ENCODE measurements at regions not wholly inside any gene's neighbourhood (a gene's known extent, or its start where the extent isn't known, plus 50 kb on each side); places are given as distances from the start of the nearest gene placed in this dataset.

DNA sequence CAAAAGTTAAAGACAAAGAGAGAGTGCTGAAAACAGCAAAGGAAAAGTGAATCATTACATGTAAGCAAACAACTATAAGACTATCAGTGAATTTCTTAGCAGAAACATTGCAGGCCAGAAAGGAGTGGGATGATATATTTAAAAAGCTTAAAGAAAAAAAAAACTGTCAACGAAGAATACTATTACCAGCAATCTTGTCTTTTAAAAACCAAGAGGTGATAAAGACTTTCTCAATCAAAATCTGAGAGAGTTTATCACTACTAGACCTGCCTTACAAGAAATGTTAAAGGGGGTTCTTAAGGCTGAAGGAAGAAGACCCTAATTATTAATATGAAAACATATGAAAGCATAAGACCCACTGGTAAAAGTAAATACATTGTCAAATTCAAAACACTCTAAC is 132.5 kb upstream of the ZCCHC13 start:
- TF ChIP-seq GATA2 (IDR thresholded peaks at IDR 0.05; ENCODE audit: low read depth, low read length) (no peak), GATA3 (IDR thresholded peaks at IDR 0.05; ENCODE audit: low read depth, low read length) (no peak)
